AG04450 (cell line): ENCODE measurements at regions not wholly inside any gene's neighbourhood (a gene's known extent, or its start where the extent isn't known, plus 50 kb on each side); places are given as distances from the start of the nearest gene placed in this dataset.

ENCODE experiments used
- CTCF ChIA-PET: fragments of 300-600, 350-600 bp; formaldehyde crosslinking; extraction: SDS; loops from one replicate; lab custom pipeline; 2022; ENCODE audit warnings: antibody characterized with exemption, inconsistent platforms; lab: Charles Lee
- POLR2A ChIA-PET: fragments of 350-600 bp; formaldehyde crosslinking; extraction: SDS; loops from one replicate; lab custom pipeline; 2021; ENCODE audit warnings: antibody characterized with exemption, inconsistent platforms; lab: Yijun Ruan, JAX
- DNase-seq: peaks from one replicate; pipeline ENCODE4 v3.0.0-alpha.2; 2011; ENCODE audit warnings: low read depth, low spot score
- H3K27ac ChIP-seq: one replicate; pipeline ENCODE4 v1.5.1; 2012; ENCODE audit warnings: low read depth, low read length, control low read depth
- H3K27me3 ChIP-seq: one replicate; pipeline ENCODE4 v1.6.0; 2012; ENCODE audit warnings: low read length; ENCODE audit not compliant: control insufficient read depth, insufficient read depth
- H3K4me3 ChIP-seq: 2 replicates; pipeline ENCODE4 v1.5.1; 2011; ENCODE audit warnings: mild to moderate bottlenecking, low read depth, low read length, control low read depth
- H3K9me3 ChIP-seq: 2 replicates; pipeline ENCODE4 v1.5.1; 2012; ENCODE audit warnings: low read length; ENCODE audit not compliant: control insufficient read depth, insufficient read depth
- CTCF ChIP-seq: IDR thresholded peaks from 2 replicates; pipeline ENCODE4 v1.5.1; 2011; ENCODE audit warnings: low read depth, low read length, control low read depth, inconsistent platforms

DNA sequence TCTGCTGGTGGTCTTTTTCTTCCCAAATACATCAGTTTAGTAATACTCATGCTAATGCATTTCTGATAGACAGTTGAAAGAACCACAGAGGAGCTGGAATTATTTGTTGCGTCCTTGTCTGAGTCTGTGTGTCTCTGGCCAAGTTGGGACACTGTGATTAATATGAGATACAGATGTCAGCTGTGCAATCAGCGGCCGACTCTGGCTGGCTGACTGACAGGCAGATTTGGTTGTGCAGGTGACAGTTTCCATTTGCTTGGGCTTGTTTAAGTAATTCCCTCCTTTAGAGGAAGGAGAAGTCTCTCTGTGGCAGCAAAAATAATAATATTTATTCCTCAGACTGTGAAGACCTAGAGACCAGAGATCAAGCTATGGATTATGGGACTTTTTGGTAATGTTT, 176.2 kb upstream of the CHRM2 start:
- Histone ChIP-seq H3K27ac (no peak overlapping the region), H3K27me3 (peaks cover 2% of the 10 kb centered on the region), H3K9me3 (no peaks in the 10 kb centered on the region; the same call in 1 of the 2 replicates), H3K4me3 (no peak overlapping the region)
- POLR2A ChIA-PET, result no interaction called here
- TF ChIP-seq CTCF, result no peak
- CTCF ChIA-PET, result interaction anchor here (0.8 kb wide), 1 partner anchor 182 kb away, joined by 3 read pairs; no protein-coding TSS in a partner anchor
- DNase-seq, result no peak

DNA sequence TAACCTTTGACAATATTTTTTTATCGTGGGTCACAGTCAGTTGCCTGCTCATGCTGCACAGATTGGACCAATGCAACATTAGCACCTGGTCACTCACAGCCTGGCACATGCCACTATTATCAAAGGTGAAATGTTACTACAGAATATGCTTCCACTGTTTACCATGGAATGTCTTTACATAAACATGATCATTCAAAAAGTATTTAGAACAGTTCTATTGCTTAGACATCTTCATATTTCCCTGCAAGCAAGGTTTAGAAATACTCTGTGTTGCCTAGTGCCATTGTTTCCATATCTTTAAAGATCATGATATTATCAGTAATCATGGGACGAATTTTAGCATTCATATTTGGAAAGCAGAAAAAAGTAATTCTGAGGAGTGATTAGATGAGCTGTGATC, 179.9 kb upstream of the CHRM2 start:
- POLR2A ChIA-PET, result no interaction called here
- Histone ChIP-seq H3K27ac (no peak overlapping the region), H3K9me3 (no peaks in the 10 kb centered on the region), H3K4me3 (no peak overlapping the region), H3K27me3 (no peaks in the 10 kb centered on the region)
- no peak for DNase-seq
- TF ChIP-seq CTCF, result no peak
- CTCF ChIA-PET, result interaction anchor here (0.9 to 5.1 kb wide), 5 partner anchors 12 to 298 kb away, joined by 3 to 29 read pairs (median 6); no protein-coding TSS in a partner anchor

- Histone ChIP-seq H3K4me3 (no peak overlapping the region), H3K27me3 (no peaks in the 10 kb centered on the region), H3K27ac (no peak overlapping the region), H3K9me3 (no peaks in the 10 kb centered on the region)
- POLR2A ChIA-PET, result no interaction called here
- CTCF ChIA-PET, result interaction anchor here (0.6 to 5.1 kb wide), 23 partner anchors 9 to 904 kb away, joined by 3 to 29 read pairs (median 4); no protein-coding TSS in a partner anchor
- TF ChIP-seq CTCF, result peak; percentile 72
- DNase-seq, result peak; percentile 3
These were observed 180.6 kb upstream of the CHRM2 start for GRCh38 chr7:136687693-136688322.

- ChIA-PET CTCF (interaction anchor here (0.6 to 5.1 kb wide), 4 partner anchors 9 to 769 kb away, joined by 3 to 29 read pairs (median 3); no protein-coding TSS in a partner anchor), POLR2A (no interaction called here)
- no peak overlapping the region for H3K27ac ChIP-seq
- H3K9me3 ChIP-seq, result no peaks in the 10 kb centered on the region
- H3K4me3 ChIP-seq, result no peak overlapping the region
- H3K27me3 ChIP-seq, result no peaks in the 10 kb centered on the region
- no peak for DNase-seq
- TF ChIP-seq CTCF, result no peak
These were observed 182.8 kb upstream of the CHRM2 start for GRCh38 chr7:136685501-136686173.
